Urinary bladder (tissue), 3 donors: ENCODE measurements at regions not wholly inside any gene's neighbourhood (a gene's known extent, or its start where the extent isn't known, plus 50 kb on each side); places are given as distances from the start of the nearest gene placed in this dataset.
A peak's percentile ranks its signal among the peaks of the same experiment; 100 is the strongest.
"Not testable (repeated sequence)": the region's sequence is repeated elsewhere in the genome, so short reads cannot be mapped to it uniquely, and the experiment has no call there.

ENCODE experiments used
- DNase-seq: peaks from one replicate; pipeline ENCODE4 v3.0.0-alpha.2; 2015; ENCODE audit errors: extremely low spot score
- H3K27ac ChIP-seq: one replicate; pipeline ENCODE4 v1.5.1; 2013; ENCODE audit warnings: low read depth, mild to moderate bottlenecking, moderate library complexity
- H3K36me3 ChIP-seq: one replicate; pipeline ENCODE4 v1.6.1; 2013; ENCODE audit warnings: mild to moderate bottlenecking, moderate library complexity; ENCODE audit not compliant: insufficient read depth
- H3K4me1 ChIP-seq: one replicate; pipeline ENCODE4 v1.6.1; 2013; ENCODE audit warnings: mild to moderate bottlenecking, moderate library complexity; ENCODE audit not compliant: insufficient read depth
- H3K4me3 ChIP-seq: one replicate; pipeline ENCODE4 v1.5.1; 2013; ENCODE audit warnings: low read depth, low read length
- WGBS: extraction: QIAGEN DNeasy Blood & Tissue Kit; methylation state at CpG from one replicate; pipeline ENCODE4 v1.1.7; 2013; 5-methylcytosine and 5-hydroxymethylcytosine counted together
- donor health status: healthy with polysubstance abuse.
- donor health status: healthy.

GRCh38 chr4:3955321-3956164 lies 189.4 kb downstream of the ADRA2C start:
- DNase-seq = peak; percentile 95
- Histone ChIP-seq H3K4me3 (peak overlapping the region; percentile 51), H3K27ac (peak overlapping the region; percentile 89)
- not testable (repeated sequence) for H3K4me1 ChIP-seq, H3K36me3 ChIP-seq
- under 1% methylated on average over 60 of the region's 60 CpGs for WGBS

- H3K4me1 ChIP-seq, DNase-seq, H3K36me3 ChIP-seq: not testable (repeated sequence)
- peak overlapping the region; percentile 77 for H3K27ac ChIP-seq
- 4% methylated on average over 38 of the region's 38 CpGs for WGBS
- H3K4me3 ChIP-seq = peak overlapping the region; percentile 43
Measured at GRCh38 chr4:3956165-3956867, 190.1 kb downstream of the ADRA2C start.

GRCh38 chr4:3961091-3961672 lies 195.0 kb downstream of the ADRA2C start:
- not testable (repeated sequence) for DNase-seq, H3K36me3 ChIP-seq, H3K4me3 ChIP-seq, H3K27ac ChIP-seq, H3K4me1 ChIP-seq
- WGBS = 44% methylated on average over 10 of the region's 10 CpGs

- not testable (repeated sequence) for H3K4me1 ChIP-seq, H3K4me3 ChIP-seq, DNase-seq, H3K36me3 ChIP-seq, H3K27ac ChIP-seq
- WGBS = 83% methylated on average over 24 of the region's 24 CpGs
Measured at GRCh38 chr4:3964572-3965278, 198.5 kb downstream of the ADRA2C start.

GRCh38 chr4:3967204-3967603 lies 201.0 kb downstream of the ADRA2C start:
- not testable (repeated sequence) for DNase-seq, H3K36me3 ChIP-seq, H3K4me1 ChIP-seq, H3K4me3 ChIP-seq, H3K27ac ChIP-seq
- WGBS = 86% methylated on average over 14 of the region's 14 CpGs

- not testable (repeated sequence) for H3K4me1 ChIP-seq, DNase-seq, H3K27ac ChIP-seq, H3K4me3 ChIP-seq, H3K36me3 ChIP-seq
- 21% methylated on average over 2 of the region's 2 CpGs for WGBS
Measured at GRCh38 chr4:3972626-3973025, 206.4 kb downstream of the ADRA2C start.

- H3K36me3 ChIP-seq, H3K4me3 ChIP-seq, H3K27ac ChIP-seq, H3K4me1 ChIP-seq, DNase-seq: not testable (repeated sequence)
- 66% methylated on average over 17 of the region's 18 CpGs for WGBS
Measured at GRCh38 chr4:3973581-3974200, 207.5 kb downstream of the ADRA2C start.

GRCh38 chr4:3983518-3984125 lies 217.4 kb downstream of the ADRA2C start:
- not testable (repeated sequence) for H3K4me1 ChIP-seq, H3K4me3 ChIP-seq, DNase-seq, H3K27ac ChIP-seq, H3K36me3 ChIP-seq
- 22% methylated on average over 6 of the region's 6 CpGs for WGBS

GRCh38 chr4:3984796-3985195 lies 218.6 kb downstream of the ADRA2C start:
- H3K36me3 ChIP-seq, H3K27ac ChIP-seq, H3K4me3 ChIP-seq, H3K4me1 ChIP-seq, DNase-seq: not testable (repeated sequence)
- 2% methylated on average over 12 of the region's 14 CpGs for WGBS

- not testable (repeated sequence) for H3K4me3 ChIP-seq, H3K27ac ChIP-seq, H3K4me1 ChIP-seq, H3K36me3 ChIP-seq, DNase-seq
- WGBS = 69% methylated on average over 5 of the region's 5 CpGs
Measured at GRCh38 chr4:3986412-3986811, 220.2 kb downstream of the ADRA2C start.

GRCh38 chr4:3997386-3997785 lies 229.3 kb downstream of the OTOP1 start:
- not testable (repeated sequence) for H3K27ac ChIP-seq, DNase-seq, H3K4me3 ChIP-seq, H3K36me3 ChIP-seq, H3K4me1 ChIP-seq
- WGBS = 82% methylated on average over 1 of the region's 1 CpG

GRCh38 chr4:4004036-4004435 lies 222.7 kb downstream of the OTOP1 start:
- not testable (repeated sequence) for H3K4me1 ChIP-seq, H3K4me3 ChIP-seq, DNase-seq, H3K27ac ChIP-seq, H3K36me3 ChIP-seq
- 61% methylated on average over 5 of the region's 5 CpGs for WGBS

GRCh38 chr4:4004702-4005101 lies 222.0 kb downstream of the OTOP1 start:
- H3K4me1 ChIP-seq, DNase-seq, H3K27ac ChIP-seq, H3K36me3 ChIP-seq, H3K4me3 ChIP-seq: not testable (repeated sequence)
- WGBS = 51% methylated on average over 10 of the region's 10 CpGs
